ENCODE measurements at regions not wholly inside any gene's neighbourhood (a gene's known extent, or its start where the extent isn't known, plus 50 kb on each side); places are given as distances from the start of the nearest gene placed in this dataset.

DNA sequence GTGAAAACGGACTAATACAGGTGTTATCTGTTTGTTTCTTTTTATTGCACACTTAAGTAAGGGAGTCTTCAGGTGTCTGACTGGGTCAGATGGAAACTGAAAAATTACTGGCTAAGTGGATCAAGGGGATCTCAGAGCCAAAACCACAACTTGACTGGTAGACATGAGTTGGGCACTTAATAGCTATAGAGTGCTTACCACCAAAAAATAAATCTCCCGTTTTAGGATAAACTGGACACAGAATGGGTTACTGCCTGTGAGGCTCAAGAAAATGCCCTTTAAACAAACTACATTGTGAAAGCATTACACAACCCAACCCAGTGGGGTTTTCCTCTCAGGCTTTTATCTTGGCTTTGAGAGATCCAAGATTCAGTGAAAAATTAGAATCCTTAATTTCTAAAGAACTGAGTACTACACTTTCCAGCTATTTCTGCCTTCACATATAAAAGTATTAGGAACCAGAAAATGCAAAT lies 134.0 kb upstream of the LYPLAL1 start:
- Histone ChIP-seq H3K27ac (ENCODE audit: low read length) (no peak overlapping the region), H4K20me1 (ENCODE audit: insufficient read depth, low read length) (no peaks in the 10 kb centered on the region), H3K9me3 (replicated peaks; ENCODE audit: insufficient read depth, low read length) (no peaks in the 10 kb centered on the region), H3K4me2 (ENCODE audit: low read depth, low read length) (no peak overlapping the region), H3K4me1 (ENCODE audit: low read length) (no peaks in the 10 kb centered on the region), H3K27me3 (replicated peaks; ENCODE audit: insufficient read depth, low read length) (no peaks in the 10 kb centered on the region), H2AFZ (ENCODE audit: low read length) (no peak overlapping the region), H3K4me3 (ENCODE audit: low read length) (no peak overlapping the region), H3K9ac (ENCODE audit: low read length) (no peak overlapping the region), H3F3A (ENCODE audit: insufficient read depth, low read length) (no peaks in the 10 kb centered on the region), H3K79me2 (ENCODE audit: low read length) (no peaks in the 10 kb centered on the region), H3K36me3 (replicated peaks; ENCODE audit: insufficient read depth, low read length) (no peaks in the 10 kb centered on the region), H3K9me2 (replicated peaks; ENCODE audit: insufficient read depth, low read length) (no peaks in the 10 kb centered on the region)
- no peak for TF ChIP-seq EZH2phosphoT487 (IDR thresholded peaks at IDR 0.05; ENCODE audit: low read length)
- TF ChIP-seq, protein P1, sequence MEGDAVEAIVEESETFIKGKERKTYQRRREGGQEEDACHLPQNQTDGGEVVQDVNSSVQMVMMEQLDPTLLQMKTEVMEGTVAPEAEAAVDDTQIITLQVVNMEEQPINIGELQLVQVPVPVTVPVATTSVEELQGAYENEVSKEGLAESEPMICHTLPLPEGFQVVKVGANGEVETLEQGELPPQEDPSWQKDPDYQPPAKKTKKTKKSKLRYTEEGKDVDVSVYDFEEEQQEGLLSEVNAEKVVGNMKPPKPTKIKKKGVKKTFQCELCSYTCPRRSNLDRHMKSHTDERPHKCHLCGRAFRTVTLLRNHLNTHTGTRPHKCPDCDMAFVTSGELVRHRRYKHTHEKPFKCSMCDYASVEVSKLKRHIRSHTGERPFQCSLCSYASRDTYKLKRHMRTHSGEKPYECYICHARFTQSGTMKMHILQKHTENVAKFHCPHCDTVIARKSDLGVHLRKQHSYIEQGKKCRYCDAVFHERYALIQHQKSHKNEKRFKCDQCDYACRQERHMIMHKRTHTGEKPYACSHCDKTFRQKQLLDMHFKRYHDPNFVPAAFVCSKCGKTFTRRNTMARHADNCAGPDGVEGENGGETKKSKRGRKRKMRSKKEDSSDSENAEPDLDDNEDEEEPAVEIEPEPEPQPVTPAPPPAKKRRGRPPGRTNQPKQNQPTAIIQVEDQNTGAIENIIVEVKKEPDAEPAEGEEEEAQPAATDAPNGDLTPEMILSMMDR (IDR thresholded peaks at IDR 0.05; ENCODE audit: low read length) = no peak
- no peak for TF ChIP-seq EZH2 (optimal IDR thresholded peaks at IDR 0.05; ENCODE audit: low read depth, low read length)
- DNase-seq = no peak

DNA sequence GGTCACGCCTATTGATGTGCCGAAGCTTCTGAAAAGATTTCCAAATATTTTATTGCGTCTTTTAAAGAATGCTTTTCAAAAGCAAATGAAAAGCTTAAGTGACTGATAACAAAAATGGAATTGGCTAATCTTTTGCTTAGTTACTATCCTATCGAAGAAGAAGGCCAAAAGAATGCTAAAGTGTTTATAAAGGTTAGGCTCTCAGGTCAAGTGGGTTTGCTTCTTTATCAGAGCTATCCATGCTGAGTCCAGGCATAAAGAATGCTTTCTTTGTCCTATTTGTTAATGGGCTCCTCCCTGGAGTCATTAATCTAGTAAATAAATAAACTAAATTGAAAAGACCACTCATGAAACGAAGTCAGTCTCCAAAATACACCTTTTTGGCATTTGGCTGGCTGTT lies 133.4 kb upstream of the LYPLAL1 start:
- Histone ChIP-seq H4K20me1 (ENCODE audit: insufficient read depth, low read length) (no peaks in the 10 kb centered on the region), H3K36me3 (replicated peaks; ENCODE audit: insufficient read depth, low read length) (no peaks in the 10 kb centered on the region), H3K9ac (ENCODE audit: low read length) (no peak overlapping the region), H3K4me1 (ENCODE audit: low read length) (no peaks in the 10 kb centered on the region), H3F3A (ENCODE audit: insufficient read depth, low read length) (no peaks in the 10 kb centered on the region), H3K9me2 (replicated peaks; ENCODE audit: insufficient read depth, low read length) (no peaks in the 10 kb centered on the region), H3K79me2 (ENCODE audit: low read length) (no peaks in the 10 kb centered on the region), H3K9me3 (replicated peaks; ENCODE audit: insufficient read depth, low read length) (no peaks in the 10 kb centered on the region), H3K27ac (ENCODE audit: low read length) (no peak overlapping the region), H2AFZ (ENCODE audit: low read length) (no peak overlapping the region), H3K4me2 (ENCODE audit: low read depth, low read length) (no peak overlapping the region), H3K4me3 (ENCODE audit: low read length) (no peak overlapping the region), H3K27me3 (replicated peaks; ENCODE audit: insufficient read depth, low read length) (no peaks in the 10 kb centered on the region)
- no peak for DNase-seq
- TF ChIP-seq, protein P1 (IDR thresholded peaks at IDR 0.05; ENCODE audit: low read length) = no peak

DNA sequence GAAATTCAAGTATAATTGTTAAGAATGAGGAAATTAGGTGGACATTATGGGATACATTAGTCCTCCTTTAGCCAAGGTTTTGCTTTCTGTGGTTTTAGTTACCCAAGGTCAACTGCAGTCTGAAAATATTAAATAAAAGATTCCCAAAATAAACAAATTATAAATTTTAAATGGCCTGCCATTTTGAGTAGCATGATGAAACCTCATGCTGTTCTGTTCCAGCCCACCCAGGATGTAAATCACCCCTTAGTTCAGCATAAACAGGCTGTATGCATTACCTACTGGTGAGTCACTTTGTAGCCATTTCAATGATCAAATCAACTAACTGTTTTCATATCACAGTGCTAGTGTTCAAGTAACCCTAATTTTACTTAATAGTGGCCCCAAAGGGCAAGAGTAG lies 132.5 kb upstream of the LYPLAL1 start:
- Histone ChIP-seq H3K4me3 (ENCODE audit: low read length) (no peak overlapping the region), H3K9ac (ENCODE audit: low read length) (no peak overlapping the region), H3K36me3 (replicated peaks; ENCODE audit: insufficient read depth, low read length) (no peaks in the 10 kb centered on the region), H4K20me1 (ENCODE audit: insufficient read depth, low read length) (no peaks in the 10 kb centered on the region), H2AFZ (ENCODE audit: low read length) (no peak overlapping the region), H3F3A (ENCODE audit: insufficient read depth, low read length) (no peaks in the 10 kb centered on the region), H3K9me3 (replicated peaks; ENCODE audit: insufficient read depth, low read length) (no peaks in the 10 kb centered on the region), H3K4me2 (ENCODE audit: low read depth, low read length) (no peak overlapping the region), H3K9me2 (replicated peaks; ENCODE audit: insufficient read depth, low read length) (no peaks in the 10 kb centered on the region), H3K79me2 (ENCODE audit: low read length) (no peaks in the 10 kb centered on the region), H3K27ac (ENCODE audit: low read length) (no peak overlapping the region), H3K27me3 (replicated peaks; ENCODE audit: insufficient read depth, low read length) (no peaks in the 10 kb centered on the region), H3K4me1 (ENCODE audit: low read length) (no peaks in the 10 kb centered on the region)
- TF ChIP-seq EZH2 (optimal IDR thresholded peaks at IDR 0.05; ENCODE audit: low read depth, low read length) (no peak), EZH2phosphoT487 (IDR thresholded peaks at IDR 0.05; ENCODE audit: low read length) (no peak)
- TF ChIP-seq, protein P1 (IDR thresholded peaks at IDR 0.05; ENCODE audit: low read length) = no peak
- DNase-seq = no peak

All from MM.1S (cell line).